Amniotic epithelial cell (primary cell): ENCODE measurements at regions not wholly inside any gene's neighbourhood (a gene's known extent, or its start where the extent isn't known, plus 50 kb on each side); places are given as distances from the start of the nearest gene placed in this dataset.
"Not testable (repeated sequence)": the region's sequence is repeated elsewhere in the genome, so short reads cannot be mapped to it uniquely, and the experiment has no call there.

ENCODE experiments used
- DNase-seq: peaks from one replicate; pipeline ENCODE4 v3.0.0-alpha.2; 2010; ENCODE audit warnings: low read depth

GRCh38 chr14:105621479-105622328, 95.3 kb downstream of the TMEM121 start:
- DNase-seq, result not testable (repeated sequence)

GRCh38 chr14:105622329-105622955, 96.1 kb downstream of the TMEM121 start:
- DNase-seq, result no peak

GRCh38 chr14:105623178-105623577, 96.8 kb downstream of the TMEM121 start:
- not testable (repeated sequence) for DNase-seq

GRCh38 chr14:105624346-105624745, 98.0 kb downstream of the TMEM121 start:
- not testable (repeated sequence) for DNase-seq

GRCh38 chr14:105624749-105625434, 98.5 kb downstream of the TMEM121 start:
- DNase-seq, result not testable (repeated sequence)

- DNase-seq, result not testable (repeated sequence)
Observed at GRCh38 chr14:105625448-105625847, 99.1 kb downstream of the TMEM121 start.

- not testable (repeated sequence) for DNase-seq
Observed at GRCh38 chr14:105626111-105626510, 99.7 kb downstream of the TMEM121 start.

- DNase-seq, result not testable (repeated sequence)
Observed at GRCh38 chr14:105626651-105627050, 100.3 kb downstream of the TMEM121 start.

- not testable (repeated sequence) for DNase-seq
Observed at GRCh38 chr14:105627287-105627686, 100.9 kb downstream of the TMEM121 start.

- no peak for DNase-seq
Observed at GRCh38 chr14:105627701-105628100, 101.3 kb downstream of the TMEM121 start.

- not testable (repeated sequence) for DNase-seq
Observed at GRCh38 chr14:105628126-105628525, 101.7 kb downstream of the TMEM121 start.

- not testable (repeated sequence) for DNase-seq
Observed at GRCh38 chr14:105628531-105629067, 102.2 kb downstream of the TMEM121 start.

GRCh38 chr14:105629091-105629885, 102.9 kb downstream of the TMEM121 start:
- DNase-seq, result not testable (repeated sequence)

GRCh38 chr14:105629886-105630215, 103.5 kb downstream of the TMEM121 start:
- DNase-seq, result no peak

GRCh38 chr14:105630293-105630934, 104.0 kb downstream of the TMEM121 start:
- DNase-seq, result not testable (repeated sequence)

GRCh38 chr14:105630935-105631779, 104.8 kb downstream of the TMEM121 start:
- not testable (repeated sequence) for DNase-seq

- DNase-seq, result no peak
Observed at GRCh38 chr14:105632010-105632409, 105.6 kb downstream of the TMEM121 start.

GRCh38 chr14:105633596-105633995, 107.2 kb downstream of the TMEM121 start:
- not testable (repeated sequence) for DNase-seq

- DNase-seq, result no peak
Observed at GRCh38 chr14:105635560-105635959, 109.2 kb downstream of the TMEM121 start.

GRCh38 chr14:105636021-105636420, 109.6 kb downstream of the TMEM121 start:
- not testable (repeated sequence) for DNase-seq
